ENCODE measurements at regions not wholly inside any gene's neighbourhood (a gene's known extent, or its start where the extent isn't known, plus 50 kb on each side); places are given as distances from the start of the nearest gene placed in this dataset.

DNA sequence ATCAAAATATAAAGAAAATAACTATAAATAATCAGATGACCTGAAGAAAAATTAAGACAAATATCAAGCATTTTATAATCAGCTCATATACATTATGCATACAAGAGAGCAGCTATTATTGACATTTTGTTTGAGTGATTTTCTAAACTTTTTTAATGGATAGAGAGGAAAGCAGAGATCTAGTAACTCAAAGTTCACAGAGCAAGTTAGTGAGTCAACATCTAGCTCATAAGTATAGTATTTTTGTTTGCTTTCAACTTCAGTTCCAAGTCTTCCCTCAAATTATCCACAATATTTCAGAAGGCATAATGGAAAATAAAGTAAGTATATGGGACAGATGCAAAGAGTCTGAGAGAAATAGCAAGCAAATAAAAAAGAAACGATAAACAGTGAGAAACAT, 470.1 kb upstream of the ALCAM start:
- Histone ChIP-seq H3K27ac (ENCODE audit: low read length) (no peak overlapping the region), H3K36me3 (ENCODE audit: insufficient read depth, low read length) (no peaks in the 10 kb centered on the region), H3K9me3 (ENCODE audit: low read length) (no peaks in the 10 kb centered on the region), H2AFZ (ENCODE audit: low read depth, low read length) (no peak overlapping the region), H4K20me1 (ENCODE audit: insufficient read depth) (no peaks in the 10 kb centered on the region), H3K4me2 (ENCODE audit: low read length) (no peak overlapping the region), H3F3A (ENCODE audit: insufficient read depth, low read length, poor library complexity, severe bottlenecking) (no peaks in the 10 kb centered on the region), H3K9me2 (ENCODE audit: insufficient read depth, low read length) (no peaks in the 10 kb centered on the region), H3K4me3 (ENCODE audit: low read length) (no peak overlapping the region), H3K9ac (ENCODE audit: low read length) (no peak overlapping the region), H3K79me2 (replicated peaks; ENCODE audit: insufficient read depth, low read length) (no peaks in the 10 kb centered on the region), H3K27me3 (ENCODE audit: insufficient read depth, low read depth, low read length) (no peaks in the 10 kb centered on the region)
- TF ChIP-seq TAF1 (IDR thresholded peaks at IDR 0.05; ENCODE audit: low read depth): no peak
- no peak for TF ChIP-seq EZH2 (IDR thresholded peaks at IDR 0.05; ENCODE audit: borderline replicate concordance, insufficient read depth, low read length, poor library complexity, severe bottlenecking)
- no peak for TF ChIP-seq EP300 (conservative IDR thresholded peaks at IDR 0.05; ENCODE audit: poor library complexity, severe bottlenecking)
- TF ChIP-seq REST (IDR thresholded peaks at IDR 0.05; ENCODE audit: borderline replicate concordance): no peak
- no peak for TF ChIP-seq POLR2AphosphoS5 (IDR thresholded peaks at IDR 0.05)
- TF ChIP-seq SMC3 (conservative IDR thresholded peaks at IDR 0.05; ENCODE audit: poor library complexity): no peak
- no peak for TF ChIP-seq RAD21 (conservative IDR thresholded peaks at IDR 0.05)
- no peak for TF ChIP-seq CTCF (IDR thresholded peaks at IDR 0.05; ENCODE audit: poor library complexity, severe bottlenecking)
- no peak for TF ChIP-seq MXI1 (conservative IDR thresholded peaks at IDR 0.05; ENCODE audit: poor library complexity, severe bottlenecking)

DNA sequence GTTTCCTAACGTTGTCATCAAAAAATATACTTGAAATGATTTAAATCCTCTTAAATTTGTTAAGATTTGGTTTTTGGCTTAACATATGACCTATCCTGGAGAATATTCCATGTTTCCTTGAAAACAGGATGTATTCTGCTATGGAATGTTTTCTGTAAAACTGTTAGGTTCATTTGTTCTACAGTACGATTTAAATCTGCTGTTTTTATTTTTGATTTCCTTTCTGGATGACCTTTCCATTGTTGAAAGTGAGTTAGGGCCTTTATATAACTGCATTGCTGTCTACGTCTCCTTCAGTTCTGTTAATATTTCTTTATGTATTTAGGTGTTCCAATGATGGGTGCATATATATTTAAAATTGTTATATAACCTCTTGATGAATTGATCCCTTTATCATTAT, 465.3 kb upstream of the ALCAM start:
- TF ChIP-seq POLR2AphosphoS5 (IDR thresholded peaks at IDR 0.05): no peak
- TF ChIP-seq EP300 (conservative IDR thresholded peaks at IDR 0.05; ENCODE audit: poor library complexity, severe bottlenecking): no peak
- H4K20me1 ChIP-seq (ENCODE audit: insufficient read depth): no peaks in the 10 kb centered on the region
- no peaks in the 10 kb centered on the region for H3K9me3 ChIP-seq (ENCODE audit: low read length)
- H3K4me2 ChIP-seq (ENCODE audit: low read length): no peak overlapping the region
- no peaks in the 10 kb centered on the region for H3K9me2 ChIP-seq (ENCODE audit: insufficient read depth, low read length)
- no peak overlapping the region for H3K4me3 ChIP-seq (ENCODE audit: low read length)
- no peaks in the 10 kb centered on the region for H3K27me3 ChIP-seq (ENCODE audit: insufficient read depth, low read depth, low read length)
- H3K79me2 ChIP-seq (replicated peaks; ENCODE audit: insufficient read depth, low read length): no peaks in the 10 kb centered on the region
- no peak overlapping the region for H2AFZ ChIP-seq (ENCODE audit: low read depth, low read length)
- no peaks in the 10 kb centered on the region for H3F3A ChIP-seq (ENCODE audit: insufficient read depth, low read length, poor library complexity, severe bottlenecking)
- H3K27ac ChIP-seq (ENCODE audit: low read length): no peak overlapping the region
- H3K36me3 ChIP-seq (ENCODE audit: insufficient read depth, low read length): no peaks in the 10 kb centered on the region
- no peak overlapping the region for H3K9ac ChIP-seq (ENCODE audit: low read length)

DNA sequence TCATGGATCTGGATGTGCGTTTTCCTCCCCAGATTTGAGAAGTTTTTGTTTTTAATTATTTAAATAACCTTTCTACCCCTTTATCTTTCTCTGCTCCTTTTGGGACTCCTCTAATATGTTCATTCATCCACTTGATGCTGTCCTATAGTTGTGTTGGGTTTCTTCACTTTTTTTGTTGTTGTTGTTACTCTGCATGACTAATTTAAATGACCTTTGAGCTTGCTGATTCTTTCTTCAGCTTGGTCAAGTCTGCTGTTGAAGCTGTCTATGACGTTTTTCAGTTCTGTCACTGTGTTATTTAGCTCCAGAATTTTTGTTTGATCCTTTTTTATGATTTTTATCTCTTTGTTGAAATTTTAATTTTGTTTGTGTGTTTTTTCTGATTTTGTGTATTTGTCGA, 463.6 kb upstream of the ALCAM start:
- TF ChIP-seq POLR2AphosphoS5 (IDR thresholded peaks at IDR 0.05) (no peak), TAF1 (IDR thresholded peaks at IDR 0.05; ENCODE audit: low read depth) (no peak), CTCF (IDR thresholded peaks at IDR 0.05; ENCODE audit: poor library complexity, severe bottlenecking) (no peak), RAD21 (conservative IDR thresholded peaks at IDR 0.05) (no peak), REST (IDR thresholded peaks at IDR 0.05; ENCODE audit: borderline replicate concordance) (no peak), MXI1 (conservative IDR thresholded peaks at IDR 0.05; ENCODE audit: poor library complexity, severe bottlenecking) (no peak), EP300 (conservative IDR thresholded peaks at IDR 0.05; ENCODE audit: poor library complexity, severe bottlenecking) (no peak), SMC3 (conservative IDR thresholded peaks at IDR 0.05; ENCODE audit: poor library complexity) (no peak), EZH2 (IDR thresholded peaks at IDR 0.05; ENCODE audit: borderline replicate concordance, insufficient read depth, low read length, poor library complexity, severe bottlenecking) (no peak)
- Histone ChIP-seq H3K27ac (ENCODE audit: low read length) (no peak overlapping the region), H3K4me3 (ENCODE audit: low read length) (no peak overlapping the region), H2AFZ (ENCODE audit: low read depth, low read length) (no peak overlapping the region), H3K79me2 (replicated peaks; ENCODE audit: insufficient read depth, low read length) (no peaks in the 10 kb centered on the region), H3K36me3 (ENCODE audit: insufficient read depth, low read length) (no peaks in the 10 kb centered on the region), H3K4me2 (ENCODE audit: low read length) (no peak overlapping the region), H3K9ac (ENCODE audit: low read length) (no peak overlapping the region), H4K20me1 (ENCODE audit: insufficient read depth) (no peaks in the 10 kb centered on the region), H3K27me3 (ENCODE audit: insufficient read depth, low read depth, low read length) (no peaks in the 10 kb centered on the region), H3K9me2 (ENCODE audit: insufficient read depth, low read length) (no peaks in the 10 kb centered on the region), H3K9me3 (ENCODE audit: low read length) (no peaks in the 10 kb centered on the region), H3F3A (ENCODE audit: insufficient read depth, low read length, poor library complexity, severe bottlenecking) (no peaks in the 10 kb centered on the region)
